ENCODE measurements at regions not wholly inside any gene's neighbourhood (a gene's known extent, or its start where the extent isn't known, plus 50 kb on each side); places are given as distances from the start of the nearest gene placed in this dataset.

GRCh38 chr13:82747291-82747690 lies 1135.0 kb downstream of the SLITRK1 start:
- TF ChIP-seq CTCF (conservative IDR thresholded peaks at IDR 0.05; ENCODE audit: low read depth in 2 of 2) (no peak), EZH2 (IDR thresholded peaks at IDR 0.05; ENCODE audit: low read depth, unreplicated experiment) (no peak), EZH2phosphoT487 (IDR thresholded peaks at IDR 0.05; ENCODE audit: unreplicated experiment) (no peak), ZNF114 (CRISPR knock-in tag; IDR thresholded peaks at IDR 0.05) (no peak), POLR2AphosphoS5 (IDR thresholded peaks at IDR 0.05; ENCODE audit: low read depth) (no peak), REST (IDR thresholded peaks at IDR 0.05; ENCODE audit: unreplicated experiment) (no peak), STAT1 (IDR thresholded peaks at IDR 0.05; ENCODE audit: unreplicated experiment) (no peak)
